Activated T-cell treated with anti-CD3 and anti-CD28 coated beads, Interleukin-2, amount 50 U/mL, for 24 hours (primary cell): ENCODE measurements at regions not wholly inside any gene's neighbourhood (a gene's known extent, or its start where the extent isn't known, plus 50 kb on each side); places are given as distances from the start of the nearest gene placed in this dataset.

Experiments used
- DNase-seq: peaks from one replicate; pipeline ENCODE4 v3.0.0-alpha.2; 2020
- H3K27ac Mint-ChIP-seq: 2 replicates; pipeline ENCODE4 v1.8.0; 2020; ENCODE audit warnings: mild to moderate bottlenecking, mixed read lengths
- H3K27me3 Mint-ChIP-seq: 2 replicates; pipeline ENCODE4 v1.8.0; 2020; ENCODE audit warnings: mixed read lengths
- H3K36me3 Mint-ChIP-seq: 2 replicates; pipeline ENCODE4 v1.8.0; 2020; ENCODE audit warnings: low read depth, mixed read lengths
- H3K4me1 Mint-ChIP-seq: 2 replicates; pipeline ENCODE4 v1.8.0; 2020; ENCODE audit warnings: low read depth, mixed read lengths
- H3K4me3 Mint-ChIP-seq: 2 replicates; pipeline ENCODE4 v1.8.0; 2020; ENCODE audit warnings: mild to moderate bottlenecking, moderate library complexity, mixed read lengths
- H3K9me3 Mint-ChIP-seq: 2 replicates; pipeline ENCODE4 v1.8.0; 2020; ENCODE audit warnings: mixed read lengths

DNA sequence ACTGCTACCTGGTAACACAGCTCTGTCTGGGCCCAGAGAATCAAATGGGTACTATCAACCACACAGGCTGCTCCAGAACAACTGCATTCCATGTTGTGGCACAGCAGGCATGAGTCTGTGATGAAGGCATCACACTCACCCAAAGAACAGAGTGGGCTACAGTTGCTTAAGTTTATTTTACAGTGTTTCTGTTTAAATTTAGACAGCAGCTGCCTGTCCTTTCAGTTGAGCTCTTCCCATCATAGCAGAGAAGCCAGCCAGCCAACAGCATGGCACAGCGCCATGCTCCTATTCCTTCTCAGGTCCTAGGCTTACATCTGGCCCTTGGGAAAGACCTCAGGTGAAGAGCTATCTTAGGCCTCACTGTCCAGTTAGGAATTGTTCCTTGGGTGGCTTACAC lies 147.0 kb upstream of the FRMD6 start:
- Mint-ChIP-seq H3K27ac (no peak overlapping the region), H3K4me3 (no peak overlapping the region), H3K9me3 (peaks cover 9% of the 10 kb centered on the region), H3K4me1 (no peaks in the 10 kb centered on the region), H3K36me3 (no peaks in the 10 kb centered on the region), H3K27me3 (peaks cover 51% of the 10 kb centered on the region)
- no peak for DNase-seq

DNA sequence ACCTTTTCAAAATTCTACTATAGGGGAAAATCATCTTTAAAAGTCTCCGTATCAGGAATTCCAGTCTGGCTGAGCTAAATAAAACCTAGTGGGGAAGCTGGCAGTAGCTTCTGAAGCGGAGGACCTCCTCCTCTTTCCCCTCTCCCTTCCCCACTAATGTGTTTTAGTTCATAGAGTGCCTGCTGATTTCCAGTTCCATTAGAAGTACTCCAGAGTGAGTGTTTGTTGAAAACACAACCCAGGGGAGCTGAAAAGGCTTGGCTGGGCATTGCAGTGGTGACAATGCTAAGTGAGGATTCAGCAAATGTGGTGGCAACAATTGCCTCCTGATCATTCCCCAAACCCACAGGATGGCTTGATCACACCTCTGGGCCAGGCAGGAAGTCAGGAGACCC lies 144.2 kb upstream of the FRMD6 start:
- Mint-ChIP-seq H3K36me3 (no peaks in the 10 kb centered on the region), H3K4me1 (no peaks in the 10 kb centered on the region), H3K9me3 (peaks cover 4% of the 10 kb centered on the region), H3K27me3 (peaks cover 48% of the 10 kb centered on the region), H3K27ac (no peak overlapping the region), H3K4me3 (no peak overlapping the region)
- no peak for DNase-seq

DNA sequence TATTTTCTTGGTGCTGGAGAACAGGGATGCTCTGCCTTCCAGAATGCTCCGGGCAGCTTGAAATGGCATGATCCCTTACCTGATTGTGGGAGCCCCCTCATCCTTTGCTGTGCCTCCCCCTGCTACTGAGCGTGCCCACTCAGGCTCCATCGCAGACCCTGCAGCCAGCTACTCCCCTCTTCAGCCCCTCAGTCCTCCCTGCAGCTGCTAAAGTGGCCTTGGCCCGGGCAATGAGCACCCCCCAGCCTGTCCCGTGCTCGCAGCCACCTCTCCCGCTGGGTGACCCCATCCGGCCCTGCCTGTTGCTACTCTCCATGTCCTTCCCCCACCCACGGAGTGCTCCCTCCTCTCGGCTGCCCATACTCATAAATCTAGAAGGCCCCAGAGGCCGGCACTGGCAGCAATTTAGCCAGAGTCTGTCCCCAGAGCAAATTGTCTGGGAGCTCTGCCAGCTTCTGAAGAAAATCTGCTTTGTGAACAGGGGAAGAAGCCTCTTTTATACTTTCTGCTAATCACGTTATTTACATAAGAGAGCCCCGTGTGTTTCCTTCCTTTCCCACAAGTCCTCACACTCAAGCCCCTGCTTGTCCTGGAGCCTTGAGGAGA lies 143.7 kb upstream of the FRMD6 start:
- Mint-ChIP-seq H3K27me3 (peaks cover 45% of the 10 kb centered on the region), H3K4me3 (no peak overlapping the region), H3K36me3 (no peaks in the 10 kb centered on the region), H3K9me3 (no peaks in the 10 kb centered on the region), H3K4me1 (no peaks in the 10 kb centered on the region), H3K27ac (no peak overlapping the region)
- DNase-seq: no peak

DNA sequence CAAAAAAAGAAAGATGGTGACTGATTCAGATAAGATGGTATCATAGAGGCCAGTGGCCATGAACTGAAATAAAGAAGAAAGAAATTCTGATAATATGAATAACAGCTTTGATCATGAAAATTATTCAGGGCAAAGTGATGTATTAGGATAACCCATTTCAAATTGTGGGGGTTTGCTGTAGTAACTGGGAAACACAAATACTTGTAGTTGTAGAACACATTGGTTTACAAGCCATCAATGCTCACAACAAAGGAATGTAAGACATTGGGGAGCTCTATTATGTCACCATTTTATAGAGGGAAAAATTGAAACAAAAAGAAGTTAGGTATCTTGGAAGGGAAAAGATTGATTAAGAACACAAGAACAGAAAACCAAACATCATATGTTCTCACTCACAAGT lies 140.4 kb upstream of the FRMD6 start:
- Mint-ChIP-seq H3K9me3 (no peaks in the 10 kb centered on the region), H3K27me3 (peaks cover 25% of the 10 kb centered on the region), H3K4me1 (no peaks in the 10 kb centered on the region), H3K27ac (no peak overlapping the region), H3K36me3 (no peaks in the 10 kb centered on the region), H3K4me3 (no peak overlapping the region)
- DNase-seq: no peak

DNA sequence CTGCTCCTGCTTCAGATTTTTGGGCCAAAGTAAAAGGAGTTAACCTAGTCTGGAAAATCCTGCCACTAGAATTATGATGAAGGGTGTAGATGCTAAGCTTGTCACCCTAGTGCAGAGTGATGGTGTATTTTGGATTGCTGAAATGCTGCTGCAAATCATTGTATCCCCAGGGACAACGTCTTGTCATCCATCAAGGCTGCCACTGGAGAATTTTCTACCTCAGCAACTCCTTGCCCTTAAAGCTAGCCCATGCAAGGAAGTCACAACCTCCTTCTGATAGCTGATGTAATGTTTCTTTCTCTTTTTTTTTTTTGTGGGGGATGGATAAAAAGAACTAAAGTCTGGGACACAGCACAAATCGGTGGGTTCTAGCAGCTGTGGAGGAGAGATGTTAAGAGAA lies 139.4 kb upstream of the FRMD6 start:
- DNase-seq: no peak
- no peaks in the 10 kb centered on the region for H3K9me3 Mint-ChIP-seq
- H3K27me3 Mint-ChIP-seq: peaks cover 18% of the 10 kb centered on the region
- no peak overlapping the region for H3K4me3 Mint-ChIP-seq
- H3K27ac Mint-ChIP-seq: no peak overlapping the region
- H3K36me3 Mint-ChIP-seq: no peaks in the 10 kb centered on the region
- no peaks in the 10 kb centered on the region for H3K4me1 Mint-ChIP-seq

DNA sequence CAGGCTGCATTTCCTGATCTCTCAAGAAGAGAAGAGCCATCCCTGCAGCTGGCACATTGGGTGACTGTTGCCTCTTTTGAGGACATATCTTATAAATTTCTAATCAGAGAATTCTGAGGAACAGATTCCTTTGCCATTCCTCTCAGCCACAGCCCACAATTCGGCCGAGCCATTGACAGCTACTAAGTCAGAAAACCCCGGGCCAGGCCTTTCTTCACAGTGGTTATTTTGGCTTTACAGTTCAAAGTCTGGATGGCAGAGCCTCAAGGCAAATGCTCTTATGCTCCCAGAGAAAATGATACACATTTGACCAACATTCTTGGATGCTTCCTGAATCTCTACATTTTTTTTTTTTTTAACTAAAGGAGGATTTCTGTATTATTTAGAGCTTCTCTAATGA lies 138.4 kb upstream of the FRMD6 start:
- Mint-ChIP-seq H3K27ac (no peak overlapping the region), H3K27me3 (peaks cover 14% of the 10 kb centered on the region), H3K9me3 (no peaks in the 10 kb centered on the region), H3K4me1 (no peaks in the 10 kb centered on the region), H3K4me3 (no peak overlapping the region), H3K36me3 (no peaks in the 10 kb centered on the region)
- no peak for DNase-seq

DNA sequence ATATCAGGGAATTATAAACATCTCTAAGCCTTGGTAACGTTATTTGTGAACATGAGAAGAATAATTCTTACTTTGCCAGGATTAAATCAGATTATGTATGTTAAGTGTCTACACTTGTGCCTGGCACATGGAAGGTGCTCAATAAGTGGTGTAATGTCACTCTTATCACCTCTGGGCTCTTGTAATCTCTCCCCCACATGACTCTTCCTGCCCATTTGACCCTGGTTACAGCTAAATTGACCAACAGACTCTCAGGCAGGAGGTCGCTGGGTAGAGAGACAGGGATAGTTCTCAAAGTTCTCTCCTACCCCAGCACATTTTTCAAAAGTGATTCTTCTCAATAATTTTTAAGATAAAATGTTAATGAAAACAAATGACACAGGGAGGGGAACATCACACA lies 137.8 kb upstream of the FRMD6 start:
- Mint-ChIP-seq H3K4me1 (no peaks in the 10 kb centered on the region), H3K27me3 (peaks cover 8% of the 10 kb centered on the region), H3K27ac (no peak overlapping the region), H3K9me3 (no peaks in the 10 kb centered on the region), H3K4me3 (no peak overlapping the region), H3K36me3 (no peaks in the 10 kb centered on the region)
- no peak for DNase-seq

DNA sequence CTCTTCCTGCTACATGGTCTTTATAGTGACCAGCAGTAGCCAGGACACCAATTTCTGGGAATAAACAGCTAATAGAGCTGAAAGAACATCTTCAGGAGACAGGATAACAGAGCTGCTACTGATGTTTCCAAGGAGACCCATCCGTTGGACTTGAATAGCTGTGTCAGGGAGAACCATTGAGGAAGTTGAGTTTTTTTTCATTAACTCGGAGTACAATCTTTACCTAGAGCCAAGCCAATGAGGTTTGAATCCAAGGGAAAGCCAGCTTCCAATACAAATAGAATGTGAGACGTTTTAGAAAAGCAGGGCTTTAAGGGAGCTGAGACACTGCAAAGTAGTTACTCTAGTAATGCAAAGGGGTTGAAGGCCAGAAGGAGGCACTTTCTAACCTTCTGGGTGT lies 136.1 kb upstream of the FRMD6 start:
- H3K36me3 Mint-ChIP-seq: no peaks in the 10 kb centered on the region
- no peak overlapping the region for H3K27ac Mint-ChIP-seq
- no peaks in the 10 kb centered on the region for H3K4me1 Mint-ChIP-seq
- H3K4me3 Mint-ChIP-seq: no peak overlapping the region
- H3K27me3 Mint-ChIP-seq: peaks cover 14% of the 10 kb centered on the region
- H3K9me3 Mint-ChIP-seq: no peaks in the 10 kb centered on the region
- DNase-seq: no peak

DNA sequence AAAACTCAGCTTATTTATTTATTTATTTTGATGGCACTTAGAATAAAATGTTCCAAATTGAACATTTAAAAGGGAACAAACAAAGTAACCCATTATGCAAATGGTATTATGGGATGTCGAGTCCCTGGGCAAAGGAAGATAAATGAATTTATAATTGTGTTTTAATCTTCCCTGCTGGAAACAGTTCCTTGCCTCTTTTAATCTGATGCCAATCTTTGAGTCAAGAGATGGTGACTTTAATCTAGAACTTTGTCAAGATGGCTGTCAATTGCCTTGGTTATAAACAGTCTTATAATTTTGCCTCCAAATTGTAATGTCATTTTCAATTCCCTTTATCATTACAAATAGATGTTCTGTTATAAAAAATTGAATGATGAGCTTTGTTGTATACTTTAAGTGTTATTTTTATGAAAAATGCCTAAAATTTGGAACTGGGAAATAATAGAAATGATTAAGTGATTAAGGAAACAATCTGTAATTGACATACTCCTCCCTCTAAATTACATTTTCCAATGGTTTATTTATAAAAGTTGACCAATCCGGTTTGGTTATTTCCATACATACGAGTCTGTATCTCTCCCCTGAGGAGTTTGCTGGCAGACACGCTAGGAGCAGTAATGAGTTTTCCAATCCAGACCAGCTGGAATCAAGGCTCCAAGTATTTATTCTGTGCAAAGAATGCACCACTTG lies 134.9 kb upstream of the FRMD6 start:
- no peak for DNase-seq
- no peak overlapping the region for H3K27ac Mint-ChIP-seq
- no peaks in the 10 kb centered on the region for H3K9me3 Mint-ChIP-seq
- H3K4me1 Mint-ChIP-seq: no peaks in the 10 kb centered on the region
- H3K36me3 Mint-ChIP-seq: no peaks in the 10 kb centered on the region
- H3K4me3 Mint-ChIP-seq: no peak overlapping the region
- peaks cover 14% of the 10 kb centered on the region for H3K27me3 Mint-ChIP-seq

DNA sequence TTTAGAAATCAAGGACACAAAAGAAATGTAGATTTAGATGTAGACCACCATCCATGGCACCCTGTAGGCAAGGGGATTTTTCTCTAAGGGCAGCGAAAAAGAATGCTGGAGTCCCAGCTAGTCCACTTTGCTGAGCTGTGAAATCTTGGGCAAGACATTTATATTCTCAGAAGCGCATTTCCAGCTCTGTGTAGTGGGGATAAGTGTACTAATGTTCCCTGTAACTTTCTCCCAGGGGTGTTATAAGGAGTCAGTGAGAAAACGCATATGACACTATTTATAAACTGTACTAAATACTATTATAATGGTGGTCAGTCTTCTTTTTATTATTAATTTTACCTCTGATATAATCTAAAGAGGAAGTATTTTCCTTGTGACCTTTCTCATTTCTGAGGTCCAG lies 133.4 kb upstream of the FRMD6 start:
- H3K27me3 Mint-ChIP-seq: peaks cover 14% of the 10 kb centered on the region
- H3K9me3 Mint-ChIP-seq: no peaks in the 10 kb centered on the region
- DNase-seq: no peak
- H3K4me1 Mint-ChIP-seq: no peaks in the 10 kb centered on the region
- no peaks in the 10 kb centered on the region for H3K36me3 Mint-ChIP-seq
- no peak overlapping the region for H3K27ac Mint-ChIP-seq
- no peak overlapping the region for H3K4me3 Mint-ChIP-seq

DNA sequence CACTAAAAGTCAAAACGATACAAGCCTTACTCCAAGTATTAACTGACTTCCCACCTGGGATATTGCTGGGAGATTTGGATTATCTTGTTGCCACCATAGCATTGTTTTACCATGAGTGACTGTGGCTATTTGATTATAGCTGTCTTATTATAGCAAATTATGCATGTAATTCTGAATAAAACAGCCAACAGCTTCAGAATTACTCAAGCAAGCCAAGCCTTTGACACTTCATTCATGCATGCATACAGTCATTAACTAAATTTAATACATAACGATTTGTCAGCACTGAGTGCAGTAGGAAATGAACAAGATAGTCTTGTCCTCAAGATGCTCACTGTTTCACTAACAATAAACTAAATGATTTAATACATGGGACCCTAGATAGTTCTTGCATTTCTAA lies 133.0 kb upstream of the FRMD6 start:
- no peaks in the 10 kb centered on the region for H3K9me3 Mint-ChIP-seq
- no peaks in the 10 kb centered on the region for H3K4me1 Mint-ChIP-seq
- H3K27ac Mint-ChIP-seq: no peak overlapping the region
- H3K36me3 Mint-ChIP-seq: no peaks in the 10 kb centered on the region
- DNase-seq: no peak
- peaks cover 16% of the 10 kb centered on the region for H3K27me3 Mint-ChIP-seq
- no peak overlapping the region for H3K4me3 Mint-ChIP-seq

DNA sequence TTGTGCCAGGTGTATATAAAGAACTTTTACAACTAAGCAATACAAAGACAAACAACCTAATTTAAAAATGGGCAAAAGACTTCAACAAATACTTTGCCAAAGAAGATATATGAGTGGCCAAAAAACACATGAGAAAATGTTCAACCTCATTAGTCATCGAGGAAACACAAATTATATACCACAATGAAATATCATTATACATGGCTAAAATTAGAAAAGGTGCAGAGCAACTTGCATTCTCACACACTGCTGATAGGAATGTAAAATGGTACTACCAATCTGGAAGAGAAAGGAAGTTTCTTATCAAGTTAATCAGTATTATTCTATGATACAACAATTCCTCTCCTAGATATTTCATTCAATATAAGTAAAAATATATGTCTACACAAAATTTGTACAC lies 131.6 kb upstream of the FRMD6 start:
- Mint-ChIP-seq H3K27ac (no peak overlapping the region), H3K4me3 (no peak overlapping the region), H3K36me3 (no peaks in the 10 kb centered on the region), H3K4me1 (no peaks in the 10 kb centered on the region), H3K27me3 (peaks cover 17% of the 10 kb centered on the region), H3K9me3 (no peaks in the 10 kb centered on the region)
- DNase-seq: no peak

DNA sequence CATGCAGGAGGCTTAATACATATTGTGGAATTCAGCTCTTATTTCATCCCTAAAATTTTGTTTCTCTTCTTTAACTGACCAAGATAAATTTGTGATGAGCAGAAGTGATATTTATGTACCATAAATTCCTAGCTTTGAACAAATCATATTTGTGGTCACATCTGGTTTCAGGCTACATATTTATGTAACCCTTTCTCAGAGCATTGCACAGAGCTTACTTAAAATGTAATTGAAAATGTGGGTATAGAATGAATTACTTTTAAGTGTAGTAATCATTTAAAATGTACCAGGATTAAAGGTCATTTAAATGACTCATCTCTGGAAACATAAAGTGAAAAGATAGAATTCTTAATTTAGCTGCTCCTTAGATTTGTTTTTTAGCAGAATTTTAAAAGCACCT lies 129.9 kb upstream of the FRMD6 start:
- Mint-ChIP-seq H3K4me3 (no peak overlapping the region), H3K4me1 (no peaks in the 10 kb centered on the region), H3K27ac (no peak overlapping the region), H3K36me3 (no peaks in the 10 kb centered on the region), H3K9me3 (no peaks in the 10 kb centered on the region), H3K27me3 (peaks cover 23% of the 10 kb centered on the region)
- DNase-seq: no peak

DNA sequence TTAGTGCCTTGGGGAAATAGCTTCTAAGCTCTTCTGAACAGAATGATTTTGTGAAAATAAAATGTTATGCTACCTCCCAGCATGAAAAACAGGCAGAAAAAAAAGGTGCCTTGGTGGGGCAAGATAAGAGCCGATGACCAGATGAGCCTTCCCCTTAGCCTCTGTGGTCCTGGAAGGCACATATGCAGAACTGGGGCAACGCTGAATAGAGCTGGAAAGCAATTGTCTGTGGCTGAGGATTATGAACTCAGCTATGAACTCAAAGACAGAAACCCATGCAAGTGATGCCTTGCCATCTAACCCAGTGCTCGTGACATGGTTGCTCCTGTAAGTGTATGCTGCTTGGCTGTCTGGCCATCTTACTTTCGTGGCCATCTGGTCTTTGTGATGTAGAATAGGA lies 128.5 kb upstream of the FRMD6 start:
- Mint-ChIP-seq H3K4me3 (no peak overlapping the region), H3K36me3 (no peaks in the 10 kb centered on the region), H3K9me3 (no peaks in the 10 kb centered on the region), H3K4me1 (no peaks in the 10 kb centered on the region), H3K27me3 (peaks cover 22% of the 10 kb centered on the region), H3K27ac (no peak overlapping the region)
- DNase-seq: no peak

DNA sequence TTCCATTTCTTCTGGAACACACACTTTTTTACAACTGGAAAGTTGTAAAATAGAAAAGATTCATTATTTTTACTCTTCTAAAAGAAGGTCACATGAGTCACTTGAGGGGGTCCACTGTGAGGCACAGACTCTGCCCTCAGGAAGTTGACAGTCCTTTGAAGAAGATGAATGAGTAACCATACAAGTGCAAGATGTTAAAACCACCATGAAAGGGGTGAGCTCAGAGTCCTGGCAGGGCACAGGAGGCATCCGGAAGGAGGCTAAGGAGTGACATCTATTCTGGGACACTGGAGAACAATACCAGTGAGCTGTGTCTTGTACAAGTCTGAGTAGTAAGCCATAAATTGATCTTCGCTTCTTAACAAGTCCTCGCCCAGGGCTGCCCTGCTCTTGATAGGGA lies 126.0 kb upstream of the FRMD6 start:
- Mint-ChIP-seq H3K27ac (no peak overlapping the region), H3K36me3 (no peaks in the 10 kb centered on the region), H3K4me1 (no peaks in the 10 kb centered on the region), H3K27me3 (peaks cover 23% of the 10 kb centered on the region), H3K4me3 (no peak overlapping the region), H3K9me3 (no peaks in the 10 kb centered on the region)
- DNase-seq: no peak

DNA sequence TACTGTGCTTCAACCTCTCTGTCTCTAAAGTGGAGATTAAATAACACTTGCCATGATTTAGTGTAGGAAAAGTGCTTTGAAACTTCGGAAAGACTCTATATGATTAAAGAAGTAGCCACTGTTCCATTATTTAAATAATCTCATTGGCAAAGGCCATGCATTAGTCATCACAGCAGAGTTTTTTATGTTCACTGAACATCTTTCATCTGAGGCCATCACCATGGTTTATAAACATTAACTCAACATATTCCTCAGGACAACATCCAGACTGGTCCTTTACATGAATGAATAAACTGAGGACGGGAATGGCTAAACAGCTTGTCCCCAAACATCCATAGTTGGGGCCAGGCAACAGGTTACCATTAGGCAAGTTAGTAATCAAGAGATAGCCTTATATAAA lies 124.6 kb upstream of the FRMD6 start:
- no peaks in the 10 kb centered on the region for H3K36me3 Mint-ChIP-seq
- peaks cover 23% of the 10 kb centered on the region for H3K27me3 Mint-ChIP-seq
- no peak for DNase-seq
- no peak overlapping the region for H3K4me3 Mint-ChIP-seq
- no peak overlapping the region for H3K27ac Mint-ChIP-seq
- no peaks in the 10 kb centered on the region for H3K9me3 Mint-ChIP-seq
- H3K4me1 Mint-ChIP-seq: no peaks in the 10 kb centered on the region
